ENCODE measurements at regions not wholly inside any gene's neighbourhood (a gene's known extent, or its start where the extent isn't known, plus 50 kb on each side); places are given as distances from the start of the nearest gene placed in this dataset.

- DNase-seq, result no peak
Observed at GRCh38 chr9:109953300-109953699, 173.3 kb downstream of the PALM2AKAP2 start.

- no peak for DNase-seq
Observed at GRCh38 chr9:109953813-109954497, 174.0 kb downstream of the PALM2AKAP2 start.

- DNase-seq, result no peak
Observed at GRCh38 chr9:109956717-109957440, 176.9 kb downstream of the PALM2AKAP2 start.

- DNase-seq, result no peak
Observed at GRCh38 chr9:109959679-109960078, 179.7 kb downstream of the PALM2AKAP2 start.

GRCh38 chr9:109961626-109962025, 181.6 kb downstream of the PALM2AKAP2 start:
- no peak for DNase-seq

- DNase-seq, result no peak
Observed at GRCh38 chr9:109962215-109962614, 182.2 kb downstream of the PALM2AKAP2 start.

GRCh38 chr9:109963079-109963478, 183.1 kb downstream of the PALM2AKAP2 start:
- no peak for DNase-seq

GRCh38 chr9:109966643-109967368, 186.8 kb downstream of the PALM2AKAP2 start:
- no peak for DNase-seq

- DNase-seq, result no peak
Observed at GRCh38 chr9:109967651-109968642, 187.9 kb downstream of the PALM2AKAP2 start.

- DNase-seq, result no peak
Observed at GRCh38 chr9:109969011-109969410, 189.0 kb downstream of the PALM2AKAP2 start.

- DNase-seq, result no peak
Observed at GRCh38 chr9:109969573-109970237, 189.7 kb downstream of the PALM2AKAP2 start.

GRCh38 chr9:109971226-109971625, 191.2 kb downstream of the PALM2AKAP2 start:
- DNase-seq, result no peak

- DNase-seq, result no peak
Observed at GRCh38 chr9:109972026-109972882, 192.3 kb downstream of the PALM2AKAP2 start.

- DNase-seq, result no peak
Observed at GRCh38 chr9:109973336-109973735, 193.3 kb downstream of the PALM2AKAP2 start.

GRCh38 chr9:109974143-109974917, 194.3 kb downstream of the PALM2AKAP2 start:
- DNase-seq, result no peak

- DNase-seq, result no peak
Observed at GRCh38 chr9:109974918-109975276, 194.9 kb downstream of the PALM2AKAP2 start.

GRCh38 chr9:109975574-109976295, 195.7 kb downstream of the PALM2AKAP2 start:
- DNase-seq, result peak; percentile 60

GRCh38 chr9:109976303-109976702, 196.3 kb downstream of the PALM2AKAP2 start:
- no peak for DNase-seq

- no peak for DNase-seq
Observed at GRCh38 chr9:109977521-109977920, 197.5 kb downstream of the PALM2AKAP2 start.

- DNase-seq, result no peak
Observed at GRCh38 chr9:109981091-109981490, 201.1 kb downstream of the PALM2AKAP2 start.

All from NCI-H446 treated with DMSO at 0.1 percent for 48 hours (cell line).